HG02798 (cell line): ENCODE measurements at regions not wholly inside any gene's neighbourhood (a gene's known extent, or its start where the extent isn't known, plus 50 kb on each side); places are given as distances from the start of the nearest gene placed in this dataset.

Experiments
- ATAC-seq: cut with Tn5 transposase; IDR thresholded peaks from one replicate; pipeline ENCODE4 v1.9.1; 2021; ENCODE audit warnings: mild to moderate bottlenecking; ENCODE audit not compliant: unreplicated experiment, poor library complexity

DNA sequence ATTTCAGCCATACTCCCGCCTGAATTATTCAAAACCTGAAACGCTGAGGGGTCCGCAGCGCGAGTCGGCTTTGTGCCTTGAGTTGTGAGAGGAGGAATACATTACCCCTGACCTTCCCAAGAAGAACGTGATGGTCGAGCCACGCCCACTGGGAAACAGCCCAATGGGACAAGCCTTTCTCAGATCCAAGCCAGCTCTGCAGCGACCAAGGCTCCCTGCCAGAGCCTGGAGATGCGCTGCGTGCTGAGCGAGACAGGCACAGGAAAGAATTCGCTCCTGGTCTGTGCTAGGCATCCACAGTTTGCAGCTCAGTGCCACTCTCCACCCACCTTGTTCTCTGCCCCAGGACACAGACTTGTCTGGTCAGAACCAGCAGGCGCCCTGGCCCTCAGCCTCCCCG, 74.1 kb upstream of the GLI2 start:
- no peak for ATAC-seq

DNA sequence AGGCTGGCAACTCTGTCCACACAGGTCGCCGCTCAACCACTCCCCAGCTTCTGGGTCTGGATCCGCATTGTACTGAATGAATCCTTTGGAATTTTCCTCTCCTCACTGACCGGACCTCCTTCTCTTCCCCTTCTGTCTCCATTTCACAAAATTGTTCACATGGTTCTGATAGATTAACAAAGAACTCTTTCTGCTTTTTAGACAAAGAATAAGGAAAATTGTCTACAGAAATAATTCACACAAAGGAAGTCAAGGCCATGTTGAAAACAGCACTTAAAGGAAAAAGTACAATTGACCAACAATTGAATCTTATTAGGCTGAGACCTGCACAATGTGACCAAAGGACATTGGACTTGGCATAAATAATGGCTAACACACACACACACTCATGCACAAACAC, 73.6 kb upstream of the GLI2 start:
- no peak for ATAC-seq

DNA sequence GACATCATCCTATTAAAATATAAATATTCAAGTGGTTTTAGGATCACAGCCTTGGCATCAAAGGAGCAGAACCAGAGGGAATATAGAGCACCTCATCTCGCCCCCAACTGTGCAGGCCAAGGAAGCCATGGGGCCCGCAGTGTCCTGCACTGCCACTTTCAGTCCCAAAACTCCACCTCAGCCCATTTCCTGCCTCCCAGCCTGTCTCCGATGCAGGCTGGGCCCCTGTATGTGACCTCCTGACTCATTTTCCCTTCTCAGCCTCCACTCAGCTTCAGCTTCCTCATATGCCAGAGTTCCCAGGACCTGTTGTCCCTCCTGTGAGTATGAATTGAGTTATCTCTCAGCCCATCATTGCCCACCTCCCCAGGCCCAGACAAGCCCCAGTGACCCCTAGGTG, 72.9 kb upstream of the GLI2 start:
- ATAC-seq = no peak

DNA sequence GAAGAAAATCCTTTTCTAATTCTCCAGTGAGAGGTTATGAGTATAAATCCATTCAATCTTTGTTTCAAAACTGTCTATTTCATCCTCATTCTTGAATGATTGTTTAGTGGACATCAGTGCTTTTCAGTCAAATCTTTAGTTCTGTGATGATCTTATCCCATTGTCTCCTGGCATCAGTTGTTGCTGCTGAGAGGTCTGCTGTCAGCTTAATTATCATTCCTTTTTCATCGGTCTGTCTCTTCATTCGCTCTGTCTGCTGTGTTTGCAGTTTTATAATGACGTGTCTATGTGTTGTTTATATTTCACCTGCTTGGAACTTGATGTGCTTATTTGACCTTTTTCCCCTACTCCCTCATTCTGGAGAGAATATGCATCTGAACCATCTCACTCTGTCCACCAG, 69.2 kb upstream of the GLI2 start:
- no peak for ATAC-seq

DNA sequence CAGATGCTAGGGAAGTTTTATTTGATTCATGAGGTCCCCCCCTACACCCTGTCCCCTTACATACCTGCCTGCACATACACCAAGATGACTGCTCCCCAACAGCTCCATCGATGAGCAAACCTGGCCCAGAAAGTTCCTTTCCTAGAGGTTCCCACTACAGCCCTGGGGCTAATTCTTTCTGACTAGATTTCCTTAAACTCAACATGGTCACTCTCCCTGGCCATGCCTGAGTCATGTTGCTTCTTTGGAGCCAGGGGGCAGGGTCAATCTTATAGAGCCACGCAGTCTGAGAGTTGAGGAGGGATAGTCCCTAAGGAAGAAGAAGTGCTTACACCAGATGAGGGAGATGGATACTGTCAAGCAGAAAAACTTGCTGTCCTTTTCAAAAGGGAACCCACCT, 67.7 kb upstream of the GLI2 start:
- no peak for ATAC-seq

DNA sequence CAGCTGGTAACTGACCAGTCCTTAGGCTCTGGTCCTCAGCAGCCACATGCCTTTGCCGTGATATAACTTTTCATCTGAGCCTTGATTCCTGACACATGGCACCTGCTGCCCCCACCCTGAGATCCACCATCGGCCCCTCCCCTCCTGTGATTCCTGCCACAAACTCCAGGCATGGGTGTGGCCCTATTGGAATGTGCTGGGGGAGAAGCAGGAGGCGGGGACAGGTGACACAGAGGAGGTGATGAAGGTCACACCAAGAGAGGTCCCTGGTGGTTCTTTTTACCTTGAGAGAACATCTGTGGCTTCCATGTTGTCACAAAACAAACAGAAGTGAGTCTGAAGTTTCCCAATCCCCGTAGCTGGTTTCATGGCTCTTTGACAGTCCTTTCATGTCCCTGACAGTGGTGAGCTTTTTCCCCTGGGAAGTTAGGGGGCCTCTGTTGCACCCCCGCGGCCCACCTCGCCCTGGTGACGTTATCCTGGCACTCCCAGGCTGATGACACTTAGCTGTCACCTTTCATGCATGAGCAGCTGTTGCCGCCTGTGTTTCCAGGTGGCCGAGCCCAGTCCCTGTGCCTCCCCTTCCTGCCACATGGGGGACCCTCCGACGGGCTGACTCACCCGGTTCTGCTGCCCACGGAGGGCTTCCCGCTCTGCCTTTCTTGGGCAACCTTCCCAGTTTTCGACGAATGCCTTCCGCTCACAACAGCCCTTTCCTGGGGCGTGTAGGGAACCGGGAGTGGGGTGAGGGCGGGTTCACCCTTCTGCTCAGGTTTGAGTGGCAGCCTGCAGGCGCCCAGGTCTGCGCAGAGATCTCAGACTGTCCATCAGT, 66.3 kb upstream of the GLI2 start:
- no peak for ATAC-seq

DNA sequence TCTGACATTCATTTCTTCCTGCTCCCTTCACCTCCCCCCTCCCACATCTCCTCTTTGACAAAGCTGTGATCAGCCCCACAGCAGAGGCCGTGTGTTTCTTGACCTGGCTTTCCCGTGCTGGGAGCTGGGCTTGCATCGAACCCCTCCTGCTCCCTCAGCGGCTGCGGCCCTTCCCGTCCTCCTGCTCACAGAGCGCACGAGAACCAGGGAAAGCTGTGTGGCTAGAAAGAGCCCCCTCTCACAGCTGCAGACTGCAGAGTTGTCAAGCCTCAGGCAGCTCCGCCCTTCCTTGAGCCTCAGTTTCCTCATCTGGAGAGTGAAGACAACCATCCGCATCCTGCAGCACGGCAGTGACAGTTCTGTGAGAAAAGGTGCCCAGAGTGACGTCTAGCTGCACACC, 65.7 kb upstream of the GLI2 start:
- ATAC-seq = no peak

DNA sequence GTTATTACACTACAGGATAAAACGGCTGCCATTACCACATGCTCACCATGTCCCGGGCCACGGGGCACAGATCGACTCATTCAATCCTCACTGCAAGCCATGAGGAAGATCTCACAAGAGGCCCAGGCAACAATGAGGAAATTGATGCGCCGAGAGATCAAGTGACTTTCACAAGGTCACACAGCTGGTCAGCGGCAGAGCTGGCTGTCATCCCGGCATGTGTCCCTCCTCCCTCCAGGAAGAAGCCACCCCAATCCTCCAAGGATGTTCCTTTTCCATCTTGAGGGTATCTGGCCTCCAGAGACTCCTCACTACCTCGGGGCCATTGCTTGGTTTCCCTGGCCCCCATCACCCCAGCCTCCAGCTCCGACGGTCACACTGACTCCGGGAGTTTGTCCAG, 65.3 kb upstream of the GLI2 start:
- ATAC-seq = no peak

DNA sequence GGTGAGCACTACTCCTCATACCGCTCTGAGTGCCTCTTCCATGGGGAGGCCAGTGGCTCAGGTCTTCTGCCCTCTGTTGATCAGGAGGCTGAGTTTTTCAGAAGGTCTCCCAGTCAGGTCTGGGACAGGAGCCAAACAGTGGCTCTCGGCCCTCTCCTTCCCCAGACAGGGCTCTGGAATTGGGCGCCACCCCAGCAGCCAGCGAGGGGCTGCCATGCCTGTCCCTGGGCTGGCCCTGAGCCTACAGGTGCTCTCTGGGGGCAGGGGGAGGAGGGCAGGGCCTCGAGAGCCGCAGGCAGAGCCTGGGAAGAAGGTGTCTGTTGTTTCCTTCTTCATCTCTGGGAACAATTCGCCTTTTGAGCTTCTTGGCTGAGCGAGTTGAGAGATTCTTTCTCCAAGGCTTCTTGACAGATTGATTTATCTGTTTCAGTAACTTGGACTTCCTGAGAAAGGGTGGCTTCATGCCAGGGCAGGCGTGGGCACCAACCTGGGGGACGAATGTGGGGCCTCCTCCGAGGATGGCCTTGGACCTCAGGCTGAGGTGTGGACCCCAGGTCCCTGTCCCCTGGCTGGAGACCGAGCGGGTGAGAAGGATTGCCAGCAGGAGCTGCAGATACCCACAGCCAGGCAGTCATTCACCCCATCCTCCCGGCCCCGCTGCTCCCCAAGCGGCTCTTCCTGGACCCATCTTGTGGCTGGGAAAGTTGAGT, 64.7 kb upstream of the GLI2 start:
- ATAC-seq = no peak

DNA sequence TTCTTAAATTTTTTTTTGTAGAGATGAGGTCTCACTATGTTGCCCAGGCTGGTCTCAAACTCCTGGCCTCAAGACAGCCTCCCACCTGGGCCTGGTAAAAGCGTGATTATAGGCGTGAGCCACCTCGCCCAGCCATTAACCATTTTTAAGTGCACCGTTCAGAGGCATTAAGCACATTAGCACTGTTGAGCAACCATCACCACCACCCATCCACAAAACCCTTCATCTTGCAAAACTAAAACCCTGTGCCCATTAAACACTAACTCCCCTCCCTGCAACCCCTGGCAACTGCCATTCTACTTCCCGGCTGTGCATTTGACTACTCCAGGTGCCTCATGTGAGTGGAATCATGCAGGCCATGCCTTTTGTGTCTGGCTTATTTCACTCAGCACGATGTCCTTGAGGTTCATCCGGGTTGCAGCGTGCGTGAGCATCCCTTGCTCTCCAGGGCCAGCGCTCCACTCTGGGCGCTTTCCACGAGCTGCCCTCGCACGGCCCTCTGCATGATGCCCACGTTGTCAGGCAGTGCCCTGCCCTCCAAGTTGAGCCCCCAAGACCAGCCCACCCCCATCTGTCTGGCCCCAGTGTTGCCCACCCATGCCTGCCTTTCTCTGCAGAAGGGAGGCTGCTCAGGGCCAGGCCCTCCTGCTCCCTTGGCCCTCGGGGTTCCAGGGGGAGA, 63.0 kb upstream of the GLI2 start:
- no peak for ATAC-seq

DNA sequence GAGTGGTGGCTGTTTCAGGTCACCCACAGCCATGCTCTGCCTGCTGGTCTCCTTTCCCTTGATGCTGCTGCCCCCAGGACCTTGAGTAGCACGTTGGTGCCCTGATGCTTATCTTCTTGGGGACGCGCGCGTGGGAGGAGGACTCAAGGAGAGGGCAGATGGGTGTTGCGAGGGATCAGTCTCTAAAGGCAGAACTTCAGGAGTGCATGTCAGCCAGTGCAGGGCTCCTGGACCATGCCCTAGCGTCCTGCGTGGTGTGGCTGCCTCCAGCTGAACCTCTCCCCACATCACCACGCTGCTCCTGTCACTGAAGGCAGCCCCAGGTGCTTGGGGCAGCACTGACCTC, 62.5 kb upstream of the GLI2 start:
- ATAC-seq = no peak

DNA sequence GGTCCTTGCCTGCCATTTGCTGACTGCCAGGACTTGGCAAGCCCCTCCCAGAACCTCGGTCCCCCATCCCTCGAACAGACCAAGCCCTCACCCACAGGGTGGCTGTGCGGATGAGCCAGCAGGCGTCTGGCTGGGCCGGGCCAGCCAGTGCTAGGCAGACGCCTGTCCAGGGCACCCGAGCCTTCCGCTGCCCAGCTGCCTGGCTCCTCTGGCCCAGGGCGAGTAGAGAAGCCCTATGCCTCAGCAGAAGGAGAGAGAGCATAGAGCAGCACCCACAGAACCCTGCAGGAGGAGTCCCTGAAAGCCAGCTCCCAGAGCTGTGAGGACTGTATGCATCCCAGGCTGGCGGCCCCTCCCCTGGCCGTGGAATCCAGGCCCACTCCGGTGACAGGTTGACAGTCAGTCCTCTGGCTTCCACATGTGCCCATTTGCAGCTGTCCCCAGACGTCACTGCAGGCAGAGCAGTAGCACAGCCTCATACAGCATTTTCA, 62.1 kb upstream of the GLI2 start:
- no peak for ATAC-seq

DNA sequence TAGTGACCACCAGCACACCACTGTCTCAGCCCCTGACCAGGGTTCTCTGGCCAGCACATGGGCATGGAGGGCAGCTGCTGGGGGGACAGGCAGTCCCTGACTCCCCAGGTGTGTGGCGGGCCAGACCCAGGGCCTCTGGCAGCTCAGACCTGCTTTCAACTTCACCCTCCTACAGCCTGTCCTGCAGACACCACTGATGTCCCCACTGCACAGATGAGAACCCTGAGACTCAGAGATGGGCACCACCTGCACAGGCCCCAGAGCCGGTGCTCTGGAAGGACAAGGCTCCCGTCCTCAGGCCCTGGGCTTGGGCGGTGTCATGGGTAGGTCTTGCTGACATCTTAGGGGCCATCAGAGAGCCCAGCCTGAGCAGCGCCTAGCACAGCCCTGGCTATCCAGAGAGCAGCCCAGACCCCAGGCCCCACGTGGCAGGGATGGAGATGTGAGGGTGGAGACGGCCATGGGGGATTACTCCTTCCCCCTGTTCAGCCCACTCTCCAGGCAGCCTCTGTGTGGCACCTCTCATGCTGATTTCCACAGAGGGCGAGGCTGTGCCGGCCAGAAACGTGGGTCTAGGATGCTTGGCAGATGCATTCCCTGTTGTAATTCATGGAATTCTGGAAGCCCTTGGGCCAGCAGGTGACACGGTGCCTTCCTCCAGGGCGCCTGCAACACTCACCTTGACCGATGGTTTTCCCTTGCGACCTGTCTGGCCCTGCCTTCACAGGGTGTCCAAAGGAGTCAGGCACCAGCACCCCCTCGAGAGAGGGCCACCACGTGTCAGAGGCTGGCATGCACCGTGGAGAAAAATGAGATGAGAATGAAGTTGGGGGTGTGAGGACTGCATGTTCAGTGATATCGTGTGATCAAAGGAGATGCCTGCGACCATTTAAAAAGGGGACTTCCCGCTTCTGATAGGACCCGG, 61.2 kb upstream of the GLI2 start:
- no peak for ATAC-seq

DNA sequence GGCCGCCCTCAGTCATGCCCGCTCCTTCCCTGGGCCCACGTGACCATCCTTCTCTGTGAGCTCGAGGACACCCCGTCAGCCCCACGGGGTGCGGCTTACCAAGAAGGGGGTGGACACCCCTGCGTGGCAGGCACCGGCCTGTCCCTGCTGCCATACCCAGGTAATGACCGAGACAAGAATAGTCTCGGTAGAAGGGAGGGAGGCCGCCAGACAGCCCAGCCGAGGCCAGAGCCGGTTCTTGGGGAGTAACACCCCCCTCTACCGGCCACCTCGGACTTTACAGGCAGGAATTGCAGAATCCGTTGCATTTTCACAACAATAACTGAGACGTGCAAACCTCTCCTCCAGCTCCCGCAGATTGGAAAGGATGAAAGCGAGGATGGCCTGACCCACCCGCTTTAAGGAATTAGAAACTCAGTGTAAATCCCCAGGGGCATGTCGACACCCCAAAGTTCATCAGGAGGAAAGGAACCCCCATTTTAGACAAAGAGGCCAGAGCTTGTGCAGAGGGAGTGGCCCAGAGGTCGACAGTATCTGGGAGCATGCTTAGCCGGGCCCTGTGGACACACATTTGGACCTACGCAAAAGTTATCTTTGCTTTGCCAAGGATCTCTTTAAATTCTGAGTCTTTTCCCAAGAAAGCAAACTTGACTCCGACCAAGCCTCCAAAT, 60.1 kb upstream of the GLI2 start:
- no peak for ATAC-seq

DNA sequence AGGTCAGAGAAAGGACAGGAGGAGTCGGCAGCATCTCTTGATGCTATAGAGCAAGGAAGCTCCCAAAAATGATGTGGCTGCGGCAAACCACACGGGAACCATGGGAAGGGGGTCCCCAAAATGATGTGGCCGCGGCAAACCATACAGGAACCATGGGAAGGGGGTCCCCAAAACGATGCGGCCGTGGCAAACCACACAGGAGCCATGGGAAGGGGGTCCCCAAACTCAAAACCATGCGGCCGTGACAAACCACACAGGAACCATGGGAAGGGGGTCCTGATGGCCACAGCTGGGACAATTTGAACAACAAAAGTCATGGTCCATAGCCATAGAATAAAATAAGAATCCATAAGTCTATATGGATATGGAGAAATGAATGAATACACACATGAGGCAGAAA, 58.4 kb upstream of the GLI2 start:
- no peak for ATAC-seq

DNA sequence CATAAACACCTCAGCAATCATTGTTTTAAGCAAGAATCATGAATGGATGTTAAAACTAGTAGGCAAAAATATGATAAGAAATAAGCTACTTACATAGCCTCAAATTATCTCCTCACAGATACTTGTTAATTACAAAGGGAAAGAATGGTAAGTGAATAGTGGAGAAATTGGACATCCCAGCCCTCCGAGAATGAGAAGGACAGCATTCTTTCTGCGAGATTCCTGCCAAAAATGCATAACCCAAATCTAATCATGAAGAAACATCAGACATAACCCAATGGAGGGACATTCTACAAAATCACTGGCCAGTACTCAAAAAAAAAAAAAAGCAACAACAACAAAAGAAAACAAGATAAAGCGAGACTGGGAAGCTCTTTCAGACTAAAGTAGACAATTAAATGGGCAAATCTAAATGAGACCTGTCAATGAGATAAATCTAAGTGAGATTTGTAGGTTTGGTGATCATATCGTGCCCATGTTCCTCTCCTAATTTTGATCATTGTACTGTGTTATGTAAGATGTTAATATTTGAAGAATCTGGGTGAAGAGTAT, 57.9 kb upstream of the GLI2 start:
- ATAC-seq = no peak

DNA sequence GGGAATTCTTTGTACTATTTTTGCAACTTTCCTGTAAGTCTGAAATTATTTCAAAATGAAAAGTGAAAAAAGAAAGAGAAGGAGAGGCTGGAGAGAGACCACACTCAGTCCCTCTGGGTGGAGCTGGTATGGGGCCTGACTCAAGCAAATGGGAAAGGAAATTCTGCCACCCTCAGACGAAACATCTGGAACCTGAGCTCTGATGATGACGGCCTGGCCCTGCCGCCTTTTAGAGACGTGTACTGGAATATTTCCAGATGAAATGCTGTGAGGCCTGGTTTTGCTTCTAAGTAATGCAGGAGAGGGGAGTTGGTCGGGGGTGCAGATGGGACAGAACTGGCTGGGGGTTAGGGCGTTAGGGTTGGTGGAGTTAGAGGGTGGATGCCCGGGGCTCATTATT, 57.4 kb upstream of the GLI2 start:
- no peak for ATAC-seq

DNA sequence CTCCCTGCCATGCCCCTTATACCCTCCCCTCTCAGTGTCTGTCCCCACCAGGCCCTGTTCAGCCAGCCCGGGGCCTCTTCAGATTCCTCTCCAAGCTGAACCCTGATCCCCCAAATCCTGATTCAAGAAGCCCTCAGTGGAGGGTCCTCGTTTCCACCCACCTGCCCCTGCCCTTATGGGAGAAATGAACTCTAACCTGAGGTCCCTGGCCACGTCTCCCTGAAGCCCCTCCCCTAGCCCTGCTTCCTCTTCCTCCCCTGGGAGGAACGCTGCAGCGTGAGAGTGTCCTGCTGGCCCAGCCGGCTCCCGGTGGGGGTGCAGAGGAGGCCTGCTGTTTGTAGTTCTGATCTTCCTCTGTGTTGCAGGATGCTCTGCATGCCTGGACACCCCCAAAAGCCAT, 56.7 kb upstream of the GLI2 start:
- ATAC-seq = no peak

DNA sequence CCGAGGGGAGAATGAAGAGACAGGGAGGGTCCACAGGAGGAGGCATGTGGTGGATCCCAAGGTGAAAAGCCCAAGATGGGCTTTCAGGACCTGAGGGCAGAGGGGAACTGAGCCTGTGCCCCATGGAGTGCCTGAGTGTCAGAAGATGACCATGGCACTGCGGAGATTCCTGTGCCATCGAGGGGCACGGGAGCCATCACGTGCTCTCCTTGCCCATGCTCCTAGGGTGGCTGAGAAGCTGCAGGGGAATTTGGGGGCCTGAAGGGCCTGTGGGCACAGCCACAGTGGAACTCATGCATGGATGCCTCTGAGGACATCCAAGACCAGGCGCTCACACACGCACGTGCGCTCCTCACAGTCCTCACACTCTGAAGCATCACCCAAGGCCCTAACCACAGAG, 56.1 kb upstream of the GLI2 start:
- no peak for ATAC-seq
